GM12878 (cell line): ENCODE measurements at regions not wholly inside any gene's neighbourhood (a gene's known extent, or its start where the extent isn't known, plus 50 kb on each side); places are given as distances from the start of the nearest gene placed in this dataset.

Experiments used
- ATAC-seq: fragments of 200-7000 bp; cut with Tn5 transposase; 3 replicates; pipeline ENCODE4 v1.9.1; 2020; ENCODE audit warnings: mild to moderate bottlenecking, moderate library complexity
- BruUV-seq: library from RNA; stranded (reverse); fragments of 400-500 nt; replicated peaks from 2 replicates; lab custom pipeline; 2021; lab: Mats Ljungman, UMichigan
- CTCF ChIA-PET: fragments of 300-600 bp; sonication (Branson Sonifier 250); formaldehyde crosslinking; extraction: SDS; loops from one replicate; lab custom pipeline; 2021; ENCODE audit warnings: inconsistent platforms; lab: Yijun Ruan, JAX
- POLR2A ChIA-PET: fragments of 350-600 bp; formaldehyde crosslinking; extraction: SDS; loops from one replicate; lab custom pipeline; 2021; ENCODE audit warnings: inconsistent platforms; lab: Charles Lee
- RAD21 ChIA-PET: fragments of 300-600 bp; sonication (Branson Sonifier 250); formaldehyde crosslinking; loops from one replicate; lab custom pipeline; 2023; ENCODE audit warnings: antibody characterized with exemption; ENCODE audit not compliant: unreplicated experiment; lab: Charles Lee
- SMC1A ChIA-PET: fragments of 300-600 bp; sonication (Branson Sonifier 250); formaldehyde crosslinking; loops from one replicate; lab custom pipeline; 2023; ENCODE audit not compliant: unreplicated experiment, uncharacterized antibody; lab: Charles Lee
- DNase-seq: peaks from one replicate; pipeline ENCODE4 v3.0.0-alpha.2; 2011; ENCODE audit warnings: low read depth, low spot score
- FAIRE-seq: peaks from 3 replicates; lab custom pipeline; 2011; peaks lifted over from hg19 to GRCh38; lab: Jason Lieb, UNC
- H2AFZ ChIP-seq: 2 replicates; pipeline ENCODE4 v1.6.0; 2011; ENCODE audit warnings: low read depth, low read length, control low read depth; ENCODE audit not compliant: control insufficient read depth
- H3K27ac ChIP-seq: 2 replicates; pipeline ENCODE4 v1.5.1; 2011; ENCODE audit warnings: control low read depth; ENCODE audit not compliant: control insufficient read depth, insufficient read depth
- H3K27me3 ChIP-seq, 2 experiments: replicated peaks in 1 of 2; 2 replicates each; pipeline versions ENCODE4 v1.6.0 to v1.6.1; 2011; ENCODE audit warnings: low read length in 1 of 2; ENCODE audit not compliant: control insufficient read depth in 2 of 2, insufficient read depth in 2 of 2
- H3K36me3 ChIP-seq, 2 experiments: 2 replicates each; pipeline ENCODE4 v1.5.1; 2011; ENCODE audit warnings: low read length in 1 of 2; ENCODE audit not compliant: control insufficient read depth in 2 of 2, insufficient read depth in 2 of 2
- H3K4me1 ChIP-seq: 2 replicates; pipeline ENCODE4 v1.6.1; 2011; ENCODE audit warnings: mild to moderate bottlenecking, low read length, moderate library complexity, mixed read lengths; ENCODE audit not compliant: control insufficient read depth, insufficient read depth
- H3K4me2 ChIP-seq: 2 replicates; pipeline ENCODE4 v1.6.0; 2011; ENCODE audit warnings: control low read depth; ENCODE audit not compliant: control insufficient read depth, insufficient read depth
- H3K4me3 ChIP-seq: fragments of 200-600 bp; sonication (generic); 2 replicates; pipeline ENCODE4 v1.5.1; 2016
- H3K79me2 ChIP-seq: 2 replicates; pipeline ENCODE4 v1.6.0; 2011; ENCODE audit warnings: low read length; ENCODE audit not compliant: control insufficient read depth, insufficient read depth
- H3K9ac ChIP-seq: 2 replicates; pipeline ENCODE4 v1.8.0; 2011; ENCODE audit warnings: low read length, control low read depth, mixed read lengths; ENCODE audit not compliant: control insufficient read depth, insufficient read depth
- H3K9me3 ChIP-seq: replicated peaks from 3 replicates; pipeline ENCODE4 v1.5.1; 2011; ENCODE audit warnings: mild to moderate bottlenecking, low read length; ENCODE audit not compliant: control insufficient read depth, insufficient read depth
- H4K20me1 ChIP-seq: 2 replicates; pipeline ENCODE4 v1.6.0; 2011; ENCODE audit not compliant: control insufficient read depth, insufficient read depth
- CHD2 ChIP-seq: IDR thresholded peaks from 2 replicates; pipeline ENCODE4 v1.6.1; 2011; ENCODE audit warnings: low read depth, low read length, improper control_type of control experiment, borderline replicate concordance
- GATAD2B ChIP-seq: fragments of 450-650 bp; conservative IDR thresholded peaks from 2 replicates; pipeline ENCODE4 v1.6.1; 2017; ENCODE audit warnings: low read depth, mild to moderate bottlenecking, moderate library complexity
- NFYB ChIP-seq: IDR thresholded peaks from 2 replicates; pipeline ENCODE4 v1.6.1; 2011; ENCODE audit warnings: low read depth, mild to moderate bottlenecking, low read length, improper control_type of control experiment, moderate library complexity; ENCODE audit not compliant: insufficient read depth
- NR2C1 ChIP-seq: fragments of 450-650 bp; IDR thresholded peaks from 2 replicates; pipeline ENCODE4 v1.6.1; 2017; ENCODE audit warnings: antibody characterized with exemption, mild to moderate bottlenecking, moderate library complexity
- POLR2AphosphoS2 ChIP-seq: IDR thresholded peaks from 2 replicates; pipeline ENCODE4 v1.6.1; 2011; ENCODE audit warnings: low read depth, mild to moderate bottlenecking, low read length, improper control_type of control experiment, moderate library complexity
- RAD51 ChIP-seq: fragments of 450-650 bp; IDR thresholded peaks from 2 replicates; pipeline ENCODE4 v1.6.1; 2016; ENCODE audit warnings: moderate library complexity, mild to moderate bottlenecking, inconsistent platforms
- SREBF2 ChIP-seq: IDR thresholded peaks from 2 replicates; pipeline ENCODE4 v1.6.1; 2012; ENCODE audit warnings: mild to moderate bottlenecking, low read length
- TAF1 ChIP-seq: IDR thresholded peaks from 2 replicates; pipeline ENCODE4 v1.6.1; 2011; ENCODE audit warnings: mild to moderate bottlenecking, low read depth, low read length, borderline replicate concordance
- TCF7 ChIP-seq: IDR thresholded peaks from 2 replicates; pipeline ENCODE4 v1.6.1; 2014; ENCODE audit warnings: antibody characterized with exemption, borderline replicate concordance
- ZNF384 ChIP-seq: IDR thresholded peaks from 2 replicates; pipeline ENCODE4 v1.6.1; 2012; ENCODE audit warnings: low read depth, mild to moderate bottlenecking, low read length, improper control_type of control experiment, borderline replicate concordance
- WGBS: methylation state at CpG from one replicate; pipeline ENCODE4 v1.1.6; 2016; ENCODE audit warnings: low lambda C conversion rate; ENCODE audit not compliant: insufficient replicate concordance, insufficient coverage; ENCODE audit errors: missing lambda C conversion rate; 5-methylcytosine and 5-hydroxymethylcytosine counted together
- in situ Hi-C: fragments of 300-500 bp; cut with MboI; formaldehyde crosslinking; loops from 9 replicates; pipeline ENCODE4 v1.14.3; 2018; ENCODE audit warnings: mixed read lengths
- intact Hi-C: fragments of 100-400 bp; cut with micrococcal nuclease; formaldehyde crosslinking; loops from one replicate; pipeline ENCODE4 v1.14.2; 2022; ENCODE audit not compliant: unreplicated experiment
- TF ChIP-seq, protein P1 (sequence below): fragments of 450-650 bp; conservative IDR thresholded peaks from 2 replicates; pipeline ENCODE4 v1.6.1; 2017; ENCODE audit warnings: mild to moderate bottlenecking, moderate library complexity

- ChIA-PET CTCF (no interaction called here), RAD21 (no interaction called here), SMC1A (no interaction called here), POLR2A (no interaction called here)
- WGBS = 10% methylated on average over 4 of the region's 4 CpGs
- TF ChIP-seq TCF7 = no peak
- no peak for TF ChIP-seq GATAD2B
- TF ChIP-seq SREBF2 = no peak
- no peak for TF ChIP-seq RAD51
- TF ChIP-seq NFYB = no peak
- no peak for TF ChIP-seq CHD2
- Histone ChIP-seq H4K20me1 (no peaks in the 10 kb centered on the region), H3K79me2 (no peaks in the 10 kb centered on the region), H3K4me1 (no peaks in the 10 kb centered on the region), H3K27ac (no peak overlapping the region), H3K9me3 (no peaks in the 10 kb centered on the region), H3K4me3 (no peak overlapping the region), H3K9ac (no peak overlapping the region), H2AFZ (no peak overlapping the region), H3K27me3 (no peaks in the 10 kb centered on the region), H3K4me2 (no peak overlapping the region), H3K36me3 (no peaks in the 10 kb centered on the region)
- ATAC-seq (no peak), FAIRE-seq (no peak), DNase-seq (no peak)
- in situ Hi-C loops = no loop called here
- BruUV-seq = no TSS peak
- intact Hi-C loops = no loop called here
Measured at GRCh38 chr9:108219664-108220063, 636.1 kb downstream of the ACTL7B start.

- ChIA-PET SMC1A (no interaction called here), POLR2A (no interaction called here), CTCF (no interaction called here), RAD21 (no interaction called here)
- Histone ChIP-seq H3K9ac (no peak overlapping the region), H3K79me2 (no peaks in the 10 kb centered on the region), H3K36me3 (no peaks in the 10 kb centered on the region), H3K4me1 (no peaks in the 10 kb centered on the region), H2AFZ (no peak overlapping the region), H3K9me3 (no peaks in the 10 kb centered on the region), H3K27me3 (no peaks in the 10 kb centered on the region), H3K4me2 (no peak overlapping the region), H3K27ac (no peak overlapping the region), H4K20me1 (no peaks in the 10 kb centered on the region), H3K4me3 (no peak overlapping the region)
- no peak for DNase-seq
- intact Hi-C loops = no loop called here
- no peak for FAIRE-seq
- TF ChIP-seq ZNF384 (no peak), TAF1 (no peak), NR2C1 (no peak), POLR2AphosphoS2 (no peak)
- TF ChIP-seq, protein P1, sequence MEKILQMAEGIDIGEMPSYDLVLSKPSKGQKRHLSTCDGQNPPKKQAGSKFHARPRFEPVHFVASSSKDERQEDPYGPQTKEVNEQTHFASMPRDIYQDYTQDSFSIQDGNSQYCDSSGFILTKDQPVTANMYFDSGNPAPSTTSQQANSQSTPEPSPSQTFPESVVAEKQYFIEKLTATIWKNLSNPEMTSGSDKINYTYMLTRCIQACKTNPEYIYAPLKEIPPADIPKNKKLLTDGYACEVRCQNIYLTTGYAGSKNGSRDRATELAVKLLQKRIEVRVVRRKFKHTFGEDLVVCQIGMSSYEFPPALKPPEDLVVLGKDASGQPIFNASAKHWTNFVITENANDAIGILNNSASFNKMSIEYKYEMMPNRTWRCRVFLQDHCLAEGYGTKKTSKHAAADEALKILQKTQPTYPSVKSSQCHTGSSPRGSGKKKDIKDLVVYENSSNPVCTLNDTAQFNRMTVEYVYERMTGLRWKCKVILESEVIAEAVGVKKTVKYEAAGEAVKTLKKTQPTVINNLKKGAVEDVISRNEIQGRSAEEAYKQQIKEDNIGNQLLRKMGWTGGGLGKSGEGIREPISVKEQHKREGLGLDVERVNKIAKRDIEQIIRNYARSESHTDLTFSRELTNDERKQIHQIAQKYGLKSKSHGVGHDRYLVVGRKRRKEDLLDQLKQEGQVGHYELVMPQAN = no peak
- WGBS = 21% methylated on average over 12 of the region's 12 CpGs
- no peak for ATAC-seq
- BruUV-seq = no TSS peak
- in situ Hi-C loops = no loop called here
Measured at GRCh38 chr9:108217431-108218349, 638.1 kb downstream of the ACTL7B start.
